ENCODE measurements at regions not wholly inside any gene's neighbourhood (a gene's known extent, or its start where the extent isn't known, plus 50 kb on each side); places are given as distances from the start of the nearest gene placed in this dataset.
"Not testable (repeated sequence)": the region's sequence is repeated elsewhere in the genome, so short reads cannot be mapped to it uniquely, and the experiment has no call there.

DNA sequence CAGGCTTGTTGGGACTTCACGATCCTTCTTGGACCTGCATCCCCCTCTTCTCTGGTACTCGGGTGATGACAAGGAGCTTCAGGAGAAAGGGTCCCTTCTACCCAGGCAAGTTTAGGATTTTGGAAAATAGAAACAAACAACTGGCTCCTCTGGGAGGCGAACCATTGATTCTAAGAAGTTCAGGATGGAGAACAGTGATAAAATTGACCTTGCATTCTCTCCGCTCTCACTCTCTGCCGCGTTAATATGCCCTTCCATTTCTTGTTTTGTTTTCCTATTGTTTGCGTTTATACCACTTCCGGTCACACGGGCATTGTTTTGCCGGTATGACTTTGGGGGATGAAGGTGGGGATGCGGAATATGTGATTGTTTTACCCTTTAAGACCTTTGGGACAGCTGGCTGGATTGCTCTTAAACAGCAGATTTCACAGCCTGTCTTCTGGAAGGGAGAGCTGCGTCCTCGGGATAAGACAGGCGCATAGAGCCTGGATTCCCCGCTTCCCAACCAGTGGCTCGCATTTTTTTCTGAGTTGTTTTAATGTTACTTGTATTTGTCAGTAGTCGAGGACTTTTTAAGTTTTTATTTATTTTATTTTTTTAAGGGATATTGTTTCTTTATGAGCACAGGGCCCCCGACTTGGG lies 144.3 kb upstream of the ZNF184 start:
- no peak for DNase-seq

DNA sequence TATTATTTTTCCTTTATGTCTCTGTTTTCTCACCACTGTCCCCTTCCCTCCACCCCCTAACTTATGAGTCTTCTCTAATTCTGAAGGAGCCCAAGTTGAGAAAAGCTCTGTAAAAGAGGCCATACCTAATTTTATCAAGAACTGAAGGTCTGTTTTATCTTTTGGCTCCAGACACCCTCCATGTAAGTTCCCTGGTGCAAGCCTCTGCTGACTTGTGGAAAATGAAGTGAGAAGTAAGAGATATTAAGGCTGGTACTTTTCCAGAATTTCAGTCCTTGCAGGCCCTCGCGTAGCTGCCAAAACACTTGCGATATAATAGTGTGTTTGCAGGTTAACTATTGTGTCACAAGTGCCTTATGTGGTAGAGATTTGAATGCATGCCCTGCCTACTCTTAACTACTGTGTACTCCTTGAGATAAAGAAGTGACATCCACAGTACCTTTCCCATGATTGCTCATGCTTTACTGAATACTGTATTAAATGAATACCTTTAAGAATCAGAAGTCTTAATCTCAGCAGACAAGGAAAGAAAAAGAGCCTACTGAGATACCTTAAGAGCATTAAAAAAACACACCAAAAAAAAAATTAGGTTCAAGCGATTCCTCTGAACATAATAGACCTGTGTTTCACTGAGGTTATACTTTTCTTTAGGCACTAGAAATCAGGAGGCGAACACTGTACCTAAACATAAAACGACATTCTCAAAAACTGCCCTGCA lies 143.6 kb upstream of the ZNF184 start:
- no peak for DNase-seq

DNA sequence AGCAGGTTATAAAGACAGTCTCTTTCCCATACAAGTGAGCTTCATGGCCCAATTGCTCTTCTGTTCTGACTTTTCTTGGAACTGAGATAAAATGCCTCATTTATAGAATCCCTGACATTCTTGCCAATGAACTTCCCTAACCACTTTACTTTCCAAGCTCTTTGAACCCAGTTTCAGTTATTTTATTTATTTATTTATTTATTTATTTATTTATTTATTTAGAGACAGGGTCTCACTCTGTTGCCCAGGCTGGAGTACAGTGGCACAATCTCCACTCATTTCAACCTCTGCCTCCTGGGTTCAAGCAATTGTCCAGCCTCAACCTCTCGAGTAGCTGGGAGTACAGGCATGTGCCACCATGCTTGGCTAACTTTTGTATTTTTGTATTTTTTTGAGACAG lies 138.5 kb upstream of the ZNF184 start:
- no peak for DNase-seq

DNA sequence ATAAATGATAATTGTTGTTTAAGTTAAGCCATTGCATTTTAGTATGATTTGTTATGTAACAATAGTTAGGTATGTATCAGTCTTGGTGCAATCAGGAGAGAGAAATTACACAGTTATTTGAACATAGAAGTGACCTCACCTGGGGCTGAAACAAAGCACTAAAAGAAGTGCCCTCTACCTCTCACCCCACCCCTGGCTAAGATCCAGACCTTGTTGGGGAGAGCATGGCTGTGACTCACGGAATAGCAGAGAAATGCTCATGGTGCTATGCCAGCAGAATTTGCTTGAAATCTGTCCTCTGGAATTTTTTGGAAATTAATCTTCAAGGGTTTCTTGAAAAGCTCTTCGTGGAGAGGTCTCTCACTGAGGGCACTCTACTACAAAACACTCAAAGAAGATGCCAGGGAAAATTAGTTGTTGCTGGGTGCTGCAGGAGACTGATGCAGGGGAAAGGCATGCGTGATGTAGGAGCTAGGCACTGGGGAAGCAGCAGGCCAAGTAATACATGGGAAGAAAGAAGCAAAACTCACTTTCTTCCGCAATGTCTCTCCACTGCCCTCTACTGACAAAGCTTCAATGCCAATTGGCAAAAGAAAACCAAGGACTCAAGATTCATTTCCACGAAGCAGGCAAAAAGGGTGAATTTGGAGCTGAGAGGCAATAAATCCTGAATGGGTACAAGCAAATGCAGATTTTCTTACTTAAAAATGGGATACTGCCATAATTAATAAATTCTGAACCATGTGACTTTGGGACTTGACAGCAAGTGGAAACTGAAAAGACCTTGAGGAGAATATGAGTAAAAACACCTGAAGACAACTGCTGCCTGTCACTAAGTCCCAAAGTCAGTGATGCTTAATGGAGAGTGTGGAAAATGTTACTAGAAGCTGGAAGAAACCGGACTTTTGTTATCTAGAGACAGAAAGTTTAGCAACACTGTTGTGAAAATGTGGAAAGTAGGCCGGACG lies 136.3 kb upstream of the ZNF184 start:
- DNase-seq: peak in 1 of 2 donors; percentile 34

DNA sequence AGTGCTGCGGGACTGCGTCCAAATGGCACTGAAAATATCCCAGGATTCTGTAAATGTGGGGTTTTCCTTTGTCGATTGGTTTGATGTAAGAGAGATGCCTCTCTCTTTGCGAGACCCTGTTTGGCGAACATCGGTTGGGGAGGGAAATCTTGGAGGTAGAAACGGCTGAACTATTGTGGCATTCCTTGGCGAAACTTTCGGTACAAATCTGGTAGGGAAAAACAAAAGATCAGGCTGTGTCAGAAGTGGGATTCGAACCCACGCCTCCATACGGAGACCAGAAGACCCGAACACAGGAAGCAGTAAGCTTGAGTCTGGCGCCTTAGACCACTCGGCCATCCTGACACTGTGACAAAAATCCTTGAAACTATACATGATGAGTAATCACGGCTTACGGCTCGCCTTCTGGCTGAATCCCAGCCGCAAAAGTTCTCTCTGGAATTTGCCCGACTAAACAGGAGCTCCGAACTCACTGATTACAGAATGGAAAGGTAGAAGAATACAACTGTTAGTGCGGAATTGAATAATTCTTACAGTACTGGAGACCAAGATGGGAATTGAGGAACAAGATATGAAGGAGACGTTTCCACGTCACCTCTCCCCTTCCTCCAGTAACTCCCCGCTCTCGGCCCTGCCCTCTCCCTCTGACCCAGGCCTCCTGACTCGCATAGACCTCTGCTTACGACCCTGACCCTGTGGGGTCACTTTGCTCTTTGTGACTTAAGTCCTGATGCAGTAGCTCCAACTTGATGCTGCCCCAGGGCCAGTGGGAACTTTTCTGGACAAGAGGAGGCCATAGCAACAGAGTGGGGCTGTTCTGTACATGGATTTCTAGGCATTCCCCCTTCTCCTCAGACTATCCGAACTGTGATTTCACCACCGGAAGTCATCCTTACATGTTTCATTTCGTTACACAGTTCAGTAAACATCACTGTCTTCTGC lies 132.8 kb upstream of the ZNF184 start:
- DNase-seq: no peak

DNA sequence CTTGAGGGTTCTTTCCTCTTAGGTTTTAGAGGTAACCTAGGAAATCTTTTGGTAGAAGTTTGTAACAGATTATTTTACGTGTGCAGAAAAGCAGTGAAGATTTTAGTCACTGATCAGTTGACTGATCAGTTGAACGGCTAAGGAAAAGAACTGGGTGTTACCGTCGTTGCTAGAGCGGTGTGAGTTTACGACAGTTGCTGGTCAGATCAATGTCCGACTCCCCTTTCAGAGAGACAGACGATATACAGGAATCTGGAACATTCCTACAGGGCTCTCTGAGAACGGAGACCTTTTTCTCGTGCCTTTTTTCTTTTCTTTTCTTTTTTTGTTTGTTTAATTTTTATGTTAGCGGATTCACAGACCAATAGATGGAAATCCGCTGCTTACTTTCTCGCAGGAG lies 132.1 kb upstream of the ZNF184 start:
- DNase-seq: no peak

DNA sequence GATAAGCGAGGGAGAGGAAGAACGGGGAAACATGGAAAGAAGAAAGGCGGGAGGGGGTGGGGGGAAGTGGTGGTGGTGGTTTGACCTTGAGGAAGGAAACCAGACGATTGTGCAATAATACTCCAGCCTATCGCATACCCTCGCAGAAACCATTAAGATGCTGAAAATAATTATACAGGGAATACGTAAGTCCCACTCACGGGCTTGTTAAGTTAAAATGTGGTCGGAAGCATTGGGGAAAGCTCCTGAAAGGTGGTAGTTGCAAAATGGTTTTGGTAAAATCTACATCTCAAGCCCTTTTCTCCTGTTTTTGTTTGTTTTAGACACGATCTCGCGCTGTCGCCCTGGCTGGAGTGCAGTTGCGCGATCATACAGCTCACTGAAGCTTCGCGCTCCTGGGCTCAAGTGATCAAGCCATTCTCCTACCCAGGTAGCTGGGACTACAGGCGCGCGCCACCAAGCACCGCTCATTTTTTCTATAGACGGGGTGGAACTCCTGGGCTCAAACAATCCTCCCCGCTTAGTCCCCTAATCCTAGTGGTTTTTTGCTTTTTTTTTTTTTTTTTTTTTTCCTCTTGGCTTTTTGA lies 128.9 kb upstream of the ZNF184 start:
- DNase-seq: no peak

DNA sequence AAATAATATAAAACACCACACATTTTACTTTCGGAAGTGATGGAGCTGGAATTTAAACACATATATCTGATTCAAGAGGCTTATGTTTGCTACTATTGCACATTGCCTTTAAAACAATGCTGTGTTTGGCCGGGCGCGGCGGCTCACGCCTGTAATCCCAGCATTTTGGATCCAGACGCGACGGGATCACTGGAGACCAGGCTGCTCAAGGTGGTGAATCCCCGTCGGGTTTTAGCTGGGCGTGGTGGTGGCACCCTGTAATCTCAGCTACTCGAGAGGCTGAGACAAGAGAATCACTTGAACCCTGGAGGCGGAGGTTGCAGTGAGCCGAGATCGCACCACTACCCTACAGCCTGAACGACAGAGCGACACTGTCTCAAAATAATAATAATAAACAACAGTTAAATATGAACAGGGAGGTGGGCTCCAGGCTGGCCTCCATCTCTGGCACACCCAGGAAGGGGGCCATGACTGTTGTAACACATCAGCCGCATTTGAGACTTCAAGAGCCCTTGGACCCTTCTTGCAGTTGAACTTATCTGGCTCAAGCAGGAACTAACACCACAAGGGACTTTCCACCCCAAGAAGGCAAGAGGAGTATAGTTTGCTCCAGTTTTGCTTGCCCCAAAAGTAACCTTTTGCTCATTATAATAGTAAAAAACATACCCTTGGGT lies 127.1 kb upstream of the ZNF184 start:
- no peak for DNase-seq

DNA sequence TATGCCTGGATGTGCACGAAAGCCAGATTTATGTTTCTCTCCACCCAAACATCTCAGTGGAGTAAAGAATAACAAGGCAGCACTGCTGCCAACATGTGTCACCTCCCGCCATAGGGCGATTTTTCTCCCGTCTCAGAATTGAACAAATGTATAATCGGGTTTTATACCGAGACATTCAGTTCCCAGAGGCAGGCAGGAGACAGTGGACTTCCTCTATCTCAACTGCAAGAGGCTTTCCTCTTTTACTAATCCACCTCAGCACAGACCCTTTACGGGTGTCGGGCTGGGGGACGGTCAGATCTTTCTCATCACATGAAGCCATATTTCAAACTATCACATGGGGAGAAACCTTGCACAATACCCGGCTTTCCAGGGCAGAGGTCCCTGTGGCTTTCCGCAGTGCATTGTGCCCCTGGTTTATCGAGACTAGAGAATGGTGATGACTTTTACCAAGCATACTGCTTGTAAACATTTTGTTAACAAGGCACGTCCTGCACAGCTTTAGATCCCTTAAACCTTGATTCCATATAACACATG lies 124.2 kb upstream of the ZNF184 start:
- not testable (repeated sequence) for DNase-seq

DNA sequence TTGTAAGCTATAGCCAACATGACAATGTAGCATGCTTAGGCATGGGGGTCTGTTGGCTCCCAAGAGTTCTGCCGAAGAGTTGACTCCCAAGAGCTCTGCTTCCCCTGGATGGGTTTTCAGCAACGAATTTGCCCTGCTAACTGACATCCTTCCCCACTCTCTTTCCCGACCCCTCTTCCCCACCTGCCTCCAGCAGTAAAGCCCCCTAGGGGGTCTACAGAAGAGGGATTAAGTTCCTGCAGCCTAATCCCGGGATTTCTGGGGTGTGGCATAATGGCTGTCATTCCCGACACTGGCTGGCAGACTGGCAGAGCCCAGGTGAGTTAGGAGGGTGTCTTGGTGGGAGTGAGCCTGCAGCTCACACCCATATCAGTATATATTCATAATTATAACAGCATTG lies 121.0 kb upstream of the ZNF184 start:
- DNase-seq: no peak

DNA sequence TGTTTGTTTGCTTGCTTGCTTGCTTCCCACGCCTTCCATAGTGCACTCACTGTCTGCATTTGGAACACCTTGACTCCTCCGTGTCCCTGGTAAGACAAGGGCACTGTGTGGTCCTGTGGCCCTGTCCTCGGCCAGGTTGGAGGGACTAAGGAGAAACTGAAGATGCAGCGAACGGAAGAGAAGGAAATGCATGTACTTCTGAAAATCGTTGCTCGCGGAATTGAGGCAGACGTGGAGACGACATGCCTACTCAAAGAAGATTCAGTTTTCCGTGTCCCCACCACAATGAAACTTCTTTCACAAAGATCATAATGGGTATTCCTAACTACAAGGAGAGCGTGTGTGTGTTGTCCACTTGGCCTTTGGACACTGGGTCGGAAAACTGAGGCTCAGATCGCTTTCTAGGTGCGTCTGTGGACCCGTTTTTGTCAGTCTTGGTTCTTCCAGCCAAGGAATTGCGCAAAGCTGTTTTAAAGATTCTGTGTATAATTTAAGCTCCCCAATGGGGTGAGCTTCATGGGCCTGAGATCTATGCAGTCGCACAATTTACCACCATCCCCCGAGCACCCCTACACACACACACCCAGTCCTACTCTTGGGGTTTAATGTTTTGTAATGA lies 120.4 kb upstream of the ZNF184 start:
- DNase-seq: no peak

DNA sequence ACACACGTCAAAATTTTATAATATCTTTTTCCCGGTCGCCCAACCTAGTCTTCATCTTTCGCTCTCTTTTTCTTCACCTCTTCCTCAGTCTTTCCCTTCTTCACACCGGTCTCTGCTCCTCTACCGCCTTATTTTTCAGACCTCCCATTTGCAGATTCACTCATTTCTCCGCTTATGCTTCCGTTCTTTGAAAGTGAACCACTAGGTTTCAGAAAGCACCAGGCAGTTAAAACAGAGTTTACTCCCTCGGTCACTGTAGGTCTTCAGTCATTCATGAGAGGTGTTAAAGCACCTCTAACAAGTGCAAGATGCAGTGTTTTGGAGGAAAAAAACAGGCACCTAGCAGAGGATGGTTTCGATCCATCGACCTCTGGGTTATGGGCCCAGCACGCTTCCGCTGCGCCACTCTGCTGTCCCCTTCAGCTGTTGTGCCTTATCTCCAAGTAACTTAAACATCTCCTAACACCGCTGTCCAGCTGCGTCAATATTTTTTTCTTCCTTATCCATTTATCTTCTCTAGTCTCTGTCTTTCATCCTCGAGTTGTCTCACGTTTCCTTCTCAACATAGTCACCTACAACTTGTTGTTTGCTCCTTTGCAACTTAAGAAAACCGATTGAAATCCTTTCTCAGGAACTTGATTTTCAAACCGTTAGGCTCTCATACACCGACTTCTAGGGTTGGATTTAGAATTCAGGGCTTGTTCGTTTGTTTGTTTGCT lies 119.7 kb upstream of the ZNF184 start:
- DNase-seq: no peak

DNA sequence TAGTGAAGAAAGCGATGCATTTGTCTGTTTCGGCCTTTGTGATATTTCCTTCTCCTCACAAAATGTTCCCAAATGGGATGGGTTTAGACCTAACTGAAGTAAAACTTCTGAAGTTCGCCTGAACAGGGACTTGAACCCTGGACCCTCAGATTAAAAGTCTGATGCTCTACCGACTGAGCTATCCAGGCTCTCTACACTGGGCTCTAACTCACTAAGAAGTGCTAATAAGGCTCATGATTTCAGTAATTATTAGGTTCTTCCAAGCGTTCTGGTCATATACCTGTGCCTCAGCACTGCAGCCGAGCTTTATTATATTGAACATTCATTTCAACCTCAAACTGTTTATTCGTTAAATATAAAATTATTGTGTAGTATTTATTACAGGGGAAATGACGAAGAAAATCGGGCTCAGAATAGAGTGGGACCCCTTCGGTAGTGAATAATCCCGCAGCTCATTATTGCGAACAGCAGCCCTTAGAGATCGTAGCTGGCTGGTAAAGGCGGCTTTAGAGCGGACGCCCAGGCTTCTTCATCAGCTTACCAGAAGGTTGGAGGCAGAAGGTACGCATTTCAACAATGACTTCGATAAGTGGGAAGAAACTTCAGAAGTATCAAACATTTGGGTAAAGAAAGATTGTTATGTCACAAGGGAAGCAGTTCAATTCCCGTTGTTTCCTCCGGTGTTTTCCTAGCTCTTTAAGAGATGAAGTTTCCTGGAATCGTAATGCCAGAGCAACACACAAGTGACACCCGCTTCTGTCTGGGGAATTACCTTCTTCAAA lies 119.0 kb upstream of the ZNF184 start:
- no peak for DNase-seq

DNA sequence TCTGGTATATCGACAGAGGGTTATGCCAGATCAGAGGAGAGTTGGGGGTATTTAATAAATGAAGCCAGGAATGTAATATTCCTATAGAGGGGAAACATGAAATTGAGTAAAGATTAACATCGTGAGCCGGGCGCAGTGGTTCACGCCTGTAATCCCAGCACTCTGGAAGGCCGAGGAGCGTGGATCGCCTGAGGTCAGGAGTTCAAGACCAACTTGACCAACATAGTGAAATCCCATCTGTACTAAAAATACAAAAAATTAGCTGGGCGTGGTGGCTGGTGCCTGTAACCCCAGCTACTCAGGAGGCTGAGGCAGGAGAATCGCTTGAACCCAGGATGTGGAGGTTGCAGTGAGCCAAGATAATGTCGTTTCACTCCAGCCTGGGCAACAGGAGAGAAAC lies 112.4 kb upstream of the ZNF184 start:
- DNase-seq: not testable (repeated sequence)

DNA sequence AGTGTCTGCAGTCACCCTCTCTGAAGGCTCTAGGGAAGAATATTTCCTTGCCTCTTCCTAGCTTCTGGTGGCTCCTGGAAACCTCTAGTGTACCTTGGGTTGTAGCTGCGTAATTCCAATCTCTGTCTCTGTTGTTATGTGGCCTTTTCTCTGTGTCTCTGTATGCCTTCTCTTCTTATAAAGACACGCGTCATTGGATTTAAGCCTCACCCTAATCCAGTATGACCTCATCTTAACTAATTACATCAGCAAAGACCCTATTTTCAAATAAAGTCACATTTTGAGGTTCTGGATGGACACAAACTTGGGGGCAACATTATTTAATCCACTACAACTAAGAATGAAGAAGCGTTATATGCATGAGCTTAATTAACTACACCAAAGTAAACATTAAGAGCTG lies 111.4 kb upstream of the ZNF184 start:
- no peak for DNase-seq

DNA sequence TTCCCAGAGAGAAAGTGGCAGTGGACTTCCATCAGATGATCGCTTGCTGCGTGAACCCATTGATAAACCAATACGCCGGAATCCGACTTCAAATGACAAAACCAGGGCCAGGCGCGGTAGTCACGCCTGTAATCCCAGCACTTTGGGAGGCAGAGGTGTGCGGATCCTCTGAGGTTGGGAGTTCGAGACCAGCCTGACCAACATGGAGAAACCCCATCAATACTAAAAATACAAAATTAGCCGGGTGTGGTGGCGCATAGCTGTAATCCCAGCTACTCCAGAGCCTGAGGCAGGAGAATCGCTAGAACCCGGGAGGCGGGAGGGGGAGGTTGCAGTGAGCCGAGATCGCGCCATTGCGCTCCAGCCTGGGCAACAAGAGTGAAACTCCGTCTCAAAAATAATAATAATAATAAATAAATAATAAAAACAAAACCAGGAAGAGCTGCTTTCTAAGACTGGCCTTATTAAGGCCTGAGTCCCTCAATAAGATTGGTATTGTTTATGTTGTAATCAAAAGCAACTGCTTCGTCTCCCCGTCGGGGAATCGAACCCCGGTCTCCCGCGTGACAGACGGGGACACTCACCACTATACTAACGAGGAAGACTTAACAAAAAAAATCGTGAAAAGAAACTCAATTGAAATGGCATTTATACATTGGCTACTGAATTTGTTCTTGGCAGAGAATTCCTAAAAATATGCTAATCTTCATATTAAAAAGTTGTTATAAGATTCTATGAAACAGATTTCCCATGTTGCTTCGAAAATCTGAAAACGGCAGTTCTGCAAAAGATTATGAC lies 110.2 kb upstream of the ZNF184 start:
- no peak for DNase-seq

DNA sequence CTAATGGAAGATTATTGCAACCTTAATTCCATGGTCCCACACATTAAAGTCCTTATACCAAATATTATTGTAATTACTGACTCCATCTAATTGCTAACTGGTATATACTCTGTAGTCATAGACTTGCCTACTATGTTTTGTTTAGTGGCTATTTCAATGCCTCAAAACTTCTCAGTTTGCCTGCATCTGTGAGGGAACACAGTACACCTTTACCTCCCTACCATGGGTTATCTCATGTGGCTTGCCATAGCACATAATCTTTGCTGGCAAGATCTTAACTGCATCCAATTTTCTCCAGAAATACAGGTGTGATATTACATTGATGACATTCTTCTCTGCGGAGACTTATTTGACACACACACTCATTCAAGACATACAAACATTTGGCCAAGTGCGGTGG lies 107.1 kb upstream of the ZNF184 start:
- DNase-seq: no peak

DNA sequence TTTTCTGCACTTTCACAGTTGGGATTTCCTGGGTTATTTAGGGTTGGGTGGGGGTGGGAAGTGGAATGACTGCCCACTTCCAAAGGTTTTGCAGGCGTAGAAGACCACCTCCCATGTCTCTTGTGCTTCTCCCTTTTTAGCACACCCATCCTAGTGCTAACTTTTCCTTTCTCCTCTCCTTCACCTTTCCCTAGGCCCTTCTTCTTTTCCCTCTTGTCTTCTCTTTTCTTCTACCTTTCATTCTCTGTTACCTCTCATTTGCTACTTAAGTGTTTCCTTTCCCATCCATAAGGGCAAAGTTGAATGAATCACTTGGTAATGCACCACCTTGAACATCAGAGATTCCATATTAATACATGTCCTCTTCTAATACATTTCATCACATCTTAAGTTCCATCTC lies 105.0 kb upstream of the ZNF184 start:
- DNase-seq: no peak

Data from bone marrow (tissue), 2 donors.